ENCODE measurements at regions not wholly inside any gene's neighbourhood (a gene's known extent, or its start where the extent isn't known, plus 50 kb on each side); places are given as distances from the start of the nearest gene placed in this dataset.

DNA sequence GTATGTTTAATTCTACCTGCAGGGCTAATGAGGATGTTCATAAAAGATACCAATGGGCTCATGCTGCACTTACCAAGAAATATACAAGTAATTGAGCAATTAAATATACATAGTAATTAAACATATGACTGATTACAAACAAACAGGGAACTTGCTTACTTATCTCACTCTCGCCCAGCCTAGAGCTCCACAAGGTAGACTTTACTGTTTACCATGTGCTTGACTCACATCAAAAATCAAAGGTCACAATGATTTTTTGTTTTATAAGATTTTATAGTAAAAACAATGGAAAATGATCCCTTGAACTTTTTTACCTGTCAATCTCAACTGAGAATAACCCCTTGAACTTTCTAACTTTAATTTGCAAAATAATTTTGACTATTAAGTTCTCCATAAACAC, 1395.1 kb downstream of the SUCLG1 start:
- TF ChIP-seq, protein P1, sequence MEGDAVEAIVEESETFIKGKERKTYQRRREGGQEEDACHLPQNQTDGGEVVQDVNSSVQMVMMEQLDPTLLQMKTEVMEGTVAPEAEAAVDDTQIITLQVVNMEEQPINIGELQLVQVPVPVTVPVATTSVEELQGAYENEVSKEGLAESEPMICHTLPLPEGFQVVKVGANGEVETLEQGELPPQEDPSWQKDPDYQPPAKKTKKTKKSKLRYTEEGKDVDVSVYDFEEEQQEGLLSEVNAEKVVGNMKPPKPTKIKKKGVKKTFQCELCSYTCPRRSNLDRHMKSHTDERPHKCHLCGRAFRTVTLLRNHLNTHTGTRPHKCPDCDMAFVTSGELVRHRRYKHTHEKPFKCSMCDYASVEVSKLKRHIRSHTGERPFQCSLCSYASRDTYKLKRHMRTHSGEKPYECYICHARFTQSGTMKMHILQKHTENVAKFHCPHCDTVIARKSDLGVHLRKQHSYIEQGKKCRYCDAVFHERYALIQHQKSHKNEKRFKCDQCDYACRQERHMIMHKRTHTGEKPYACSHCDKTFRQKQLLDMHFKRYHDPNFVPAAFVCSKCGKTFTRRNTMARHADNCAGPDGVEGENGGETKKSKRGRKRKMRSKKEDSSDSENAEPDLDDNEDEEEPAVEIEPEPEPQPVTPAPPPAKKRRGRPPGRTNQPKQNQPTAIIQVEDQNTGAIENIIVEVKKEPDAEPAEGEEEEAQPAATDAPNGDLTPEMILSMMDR (conservative IDR thresholded peaks at IDR 0.05; ENCODE audit: low read depth, low read length): no peak
- TF ChIP-seq EZH2 (IDR thresholded peaks at IDR 0.05; ENCODE audit: low read length, unreplicated experiment): no peak
- no peak for TF ChIP-seq EZH2phosphoT487 (IDR thresholded peaks at IDR 0.05; ENCODE audit: borderline replicate concordance, low read length)
